ENCODE measurements at regions not wholly inside any gene's neighbourhood (a gene's known extent, or its start where the extent isn't known, plus 50 kb on each side); places are given as distances from the start of the nearest gene placed in this dataset.
A peak's percentile ranks its signal among the peaks of the same experiment; 100 is the strongest.
"Not testable (repeated sequence)": the region's sequence is repeated elsewhere in the genome, so short reads cannot be mapped to it uniquely, and the experiment has no call there.

DNA sequence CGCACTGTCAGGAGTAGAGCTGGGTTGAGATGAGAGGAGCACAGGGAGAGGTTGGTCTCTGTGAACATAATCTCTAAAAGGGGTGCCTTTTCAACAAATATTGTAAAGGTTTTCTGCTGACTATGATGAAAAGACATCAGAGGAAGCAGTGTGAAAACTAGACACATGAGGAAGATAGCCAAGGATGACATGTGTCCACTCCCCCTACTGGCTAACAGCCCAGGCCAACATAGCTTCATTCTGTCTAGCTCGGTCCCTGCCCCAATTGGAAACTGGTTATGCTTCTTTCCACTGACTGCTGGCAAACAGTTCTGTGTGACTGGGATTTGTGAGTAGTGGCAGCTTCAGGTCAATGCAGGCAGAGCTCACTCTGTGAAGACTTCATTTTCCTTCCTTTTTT lies 115.4 kb upstream of the ESX1 start:
- ChIA-PET POLR2A (ENCODE audit: unreplicated experiment) (interaction anchor here (0.7 kb wide), 1 partner anchor 25 kb away, joined by 9 read pairs; no protein-coding TSS in a partner anchor), CTCF (interaction anchor here (0.5 to 0.6 kb wide), 3 partner anchors 49 to 185 kb away, joined by 3 to 5 read pairs (median 4); no protein-coding TSS in a partner anchor)
- H3K79me2 ChIP-seq (ENCODE audit: low read length), result no peaks in the 10 kb centered on the region
- no peaks in the 10 kb centered on the region for H4K20me1 ChIP-seq (ENCODE audit: low read length)
- no peaks in the 10 kb centered on the region for H3K36me3 ChIP-seq (ENCODE audit: low read depth, low read length)
- H3K4me3 ChIP-seq (ENCODE audit: low read length), result no peak overlapping the region
- intact Hi-C loops (cut with micrococcal nuclease), result no loop called here
- no TSS peak for BruUV-seq (replicated peaks)
- H3K4me2 ChIP-seq (ENCODE audit: low read length), result no peak overlapping the region
- no peaks in the 10 kb centered on the region for H3F3A ChIP-seq (ENCODE audit: low read length, unreplicated experiment)
- TF ChIP-seq, protein P1, sequence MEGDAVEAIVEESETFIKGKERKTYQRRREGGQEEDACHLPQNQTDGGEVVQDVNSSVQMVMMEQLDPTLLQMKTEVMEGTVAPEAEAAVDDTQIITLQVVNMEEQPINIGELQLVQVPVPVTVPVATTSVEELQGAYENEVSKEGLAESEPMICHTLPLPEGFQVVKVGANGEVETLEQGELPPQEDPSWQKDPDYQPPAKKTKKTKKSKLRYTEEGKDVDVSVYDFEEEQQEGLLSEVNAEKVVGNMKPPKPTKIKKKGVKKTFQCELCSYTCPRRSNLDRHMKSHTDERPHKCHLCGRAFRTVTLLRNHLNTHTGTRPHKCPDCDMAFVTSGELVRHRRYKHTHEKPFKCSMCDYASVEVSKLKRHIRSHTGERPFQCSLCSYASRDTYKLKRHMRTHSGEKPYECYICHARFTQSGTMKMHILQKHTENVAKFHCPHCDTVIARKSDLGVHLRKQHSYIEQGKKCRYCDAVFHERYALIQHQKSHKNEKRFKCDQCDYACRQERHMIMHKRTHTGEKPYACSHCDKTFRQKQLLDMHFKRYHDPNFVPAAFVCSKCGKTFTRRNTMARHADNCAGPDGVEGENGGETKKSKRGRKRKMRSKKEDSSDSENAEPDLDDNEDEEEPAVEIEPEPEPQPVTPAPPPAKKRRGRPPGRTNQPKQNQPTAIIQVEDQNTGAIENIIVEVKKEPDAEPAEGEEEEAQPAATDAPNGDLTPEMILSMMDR (conservative IDR thresholded peaks at IDR 0.05; ENCODE audit: low read depth, low read length), result peak; percentile 53
- TF ChIP-seq EZH2phosphoT487 (IDR thresholded peaks at IDR 0.05; ENCODE audit: borderline replicate concordance, low read length) (no peak), EZH2 (IDR thresholded peaks at IDR 0.05; ENCODE audit: low read length, unreplicated experiment) (no peak)
- ATAC-seq (peak; percentile 88), DNase-seq (peak; percentile 85)
- H3K27ac ChIP-seq (ENCODE audit: low read length), result no peak overlapping the region
- H3K9me2 ChIP-seq (replicated peaks; ENCODE audit: low read length), result no peaks in the 10 kb centered on the region
- H3K4me1 ChIP-seq (ENCODE audit: insufficient read depth, low read length), result no peaks in the 10 kb centered on the region
- H3K9me3 ChIP-seq (ENCODE audit: low read length), result no peaks in the 10 kb centered on the region
- no peaks in the 10 kb centered on the region for H3K27me3 ChIP-seq (ENCODE audit: low read length)
- no peak overlapping the region for H3K9ac ChIP-seq (ENCODE audit: low read length)
- no peak overlapping the region for H2AFZ ChIP-seq (ENCODE audit: low read length)

DNA sequence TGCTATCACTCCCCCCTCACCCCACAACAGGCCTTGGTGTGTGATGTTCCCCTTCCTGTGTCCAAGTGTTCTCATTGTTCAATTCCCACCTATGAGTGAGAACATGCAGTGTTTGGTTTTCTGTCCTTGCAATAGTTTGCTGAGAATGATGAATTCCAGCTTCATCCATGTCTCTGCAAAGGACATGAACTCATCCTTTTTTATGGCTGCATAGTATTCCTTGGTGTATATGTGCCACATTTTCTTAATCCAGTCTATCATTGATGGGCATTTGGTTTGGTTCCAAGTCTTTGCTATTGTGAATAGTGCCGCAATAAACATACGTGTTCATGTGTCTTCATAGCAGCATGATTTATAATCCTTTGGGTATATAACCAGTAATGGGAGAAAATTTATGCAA lies 106.0 kb upstream of the ESX1 start:
- H3K27ac ChIP-seq (ENCODE audit: low read length); H3K4me2 ChIP-seq (ENCODE audit: low read length); H3K9me3 ChIP-seq (ENCODE audit: low read length); H3K4me3 ChIP-seq (ENCODE audit: low read length); intact Hi-C loops (cut with micrococcal nuclease); H3K9ac ChIP-seq (ENCODE audit: low read length); H3K9me2 ChIP-seq (replicated peaks; ENCODE audit: low read length); ATAC-seq; H3K79me2 ChIP-seq (ENCODE audit: low read length); H3K36me3 ChIP-seq (ENCODE audit: low read depth, low read length); H2AFZ ChIP-seq (ENCODE audit: low read length); H3F3A ChIP-seq (ENCODE audit: low read length, unreplicated experiment); H3K4me1 ChIP-seq (ENCODE audit: insufficient read depth, low read length); POLR2A ChIA-PET (ENCODE audit: unreplicated experiment); H3K27me3 ChIP-seq (ENCODE audit: low read length); BruUV-seq (replicated peaks); CTCF ChIA-PET; DNase-seq; H4K20me1 ChIP-seq (ENCODE audit: low read length): not testable (repeated sequence)

DNA sequence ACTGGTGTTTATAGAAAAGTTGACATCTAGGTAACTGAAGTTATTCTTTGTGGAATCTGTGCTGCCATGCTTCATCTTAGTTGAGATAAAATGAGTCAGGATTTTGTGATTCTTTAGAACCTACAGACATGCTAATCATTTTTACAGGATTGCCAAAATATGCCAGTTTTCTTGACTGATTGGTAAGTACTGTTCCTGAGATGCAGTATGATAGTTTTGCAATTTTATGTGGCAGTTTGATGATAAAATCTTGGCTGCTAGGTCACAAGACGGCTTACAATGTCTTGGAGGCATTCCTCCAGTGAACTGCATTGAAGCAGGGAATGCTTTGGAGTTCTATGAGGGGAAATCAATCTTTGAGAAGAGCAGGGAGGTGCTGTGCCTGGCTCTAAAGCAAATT lies 104.4 kb upstream of the ESX1 start:
- Histone ChIP-seq H3K9me3 (ENCODE audit: low read length) (no peaks in the 10 kb centered on the region), H4K20me1 (ENCODE audit: low read length) (no peaks in the 10 kb centered on the region), H3K4me3 (ENCODE audit: low read length) (no peak overlapping the region), H3K9me2 (replicated peaks; ENCODE audit: low read length) (no peaks in the 10 kb centered on the region), H3K4me2 (ENCODE audit: low read length) (no peak overlapping the region), H3K27ac (ENCODE audit: low read length) (no peak overlapping the region), H3K9ac (ENCODE audit: low read length) (no peak overlapping the region), H3K27me3 (ENCODE audit: low read length) (no peaks in the 10 kb centered on the region), H3K4me1 (ENCODE audit: insufficient read depth, low read length) (no peaks in the 10 kb centered on the region), H3K79me2 (ENCODE audit: low read length) (no peaks in the 10 kb centered on the region), H3F3A (ENCODE audit: low read length, unreplicated experiment) (no peaks in the 10 kb centered on the region), H2AFZ (ENCODE audit: low read length) (no peak overlapping the region), H3K36me3 (ENCODE audit: low read depth, low read length) (no peaks in the 10 kb centered on the region)
- intact Hi-C loops (cut with micrococcal nuclease), result no loop called here
- no peak for DNase-seq
- TF ChIP-seq EZH2 (IDR thresholded peaks at IDR 0.05; ENCODE audit: low read length, unreplicated experiment) (no peak), EZH2phosphoT487 (IDR thresholded peaks at IDR 0.05; ENCODE audit: borderline replicate concordance, low read length) (no peak)
- TF ChIP-seq, protein P1 (conservative IDR thresholded peaks at IDR 0.05; ENCODE audit: low read depth, low read length), result no peak
- POLR2A ChIA-PET (ENCODE audit: unreplicated experiment), result no interaction called here
- no TSS peak for BruUV-seq (replicated peaks)
- CTCF ChIA-PET, result no interaction called here
- ATAC-seq, result no peak
